Small intestine (tissue), 7 donors: ENCODE measurements at regions not wholly inside any gene's neighbourhood (a gene's known extent, or its start where the extent isn't known, plus 50 kb on each side); places are given as distances from the start of the nearest gene placed in this dataset.

Experiments
- DNase-seq, 2 donors: peaks; one replicate each; pipeline versions ENCODE4 v3.0.0 to v3.0.0-alpha.2; 2013
- FAIRE-seq: peaks from 2 replicates; lab custom pipeline; 2012; peaks lifted over from hg19 to GRCh38; lab: Jason Lieb, UNC
- H3K27ac ChIP-seq, 3 donors: one replicate each; pipeline ENCODE4 v1.5.1; 2013; ENCODE audit warnings: low read length in 2 of 3, mild to moderate bottlenecking in 2 of 3, control low read depth in 1 of 3, inconsistent platforms in 1 of 3, low read depth in 1 of 3, moderate library complexity in 1 of 3
- H3K27me3 ChIP-seq, 3 donors: one replicate each; pipeline ENCODE4 v1.6.1; 2013; ENCODE audit warnings: low read length in 3 of 3, inconsistent platforms in 1 of 3; ENCODE audit not compliant: control insufficient read depth in 3 of 3, insufficient read depth in 3 of 3
- H3K36me3 ChIP-seq, 3 donors: one replicate each; pipeline ENCODE4 v1.6.1; 2013; ENCODE audit warnings: low read length in 3 of 3, inconsistent platforms in 1 of 3, low read depth in 1 of 3, mild to moderate bottlenecking in 1 of 3, moderate library complexity in 1 of 3; ENCODE audit not compliant: control insufficient read depth in 3 of 3, insufficient read depth in 2 of 3
- H3K4me1 ChIP-seq, 3 donors: one replicate each; pipeline ENCODE4 v1.6.1; 2013; ENCODE audit warnings: low read length in 2 of 3, inconsistent platforms in 1 of 3, low read depth in 1 of 3, mild to moderate bottlenecking in 1 of 3, moderate library complexity in 1 of 3; ENCODE audit not compliant: control insufficient read depth in 3 of 3, insufficient read depth in 2 of 3
- H3K4me3 ChIP-seq, 3 donors: one replicate each; pipeline ENCODE4 v1.5.1; 2013; ENCODE audit warnings: low read length in 3 of 3, control low read depth in 1 of 3, inconsistent platforms in 1 of 3, low read depth in 1 of 3, mild to moderate bottlenecking in 1 of 3, moderate library complexity in 1 of 3
- H3K9me3 ChIP-seq, 2 donors: one replicate each; pipeline ENCODE4 v1.6.1; 2013; ENCODE audit warnings: low read depth in 1 of 2, low read length in 1 of 2; ENCODE audit not compliant: control insufficient read depth in 2 of 2, insufficient read depth in 1 of 2
- WGBS, 3 donors: extraction: QIAGEN DNeasy Blood & Tissue Kit; methylation state at CpG; one replicate each; pipeline ENCODE4 v1.1.7; 2013; 5-methylcytosine and 5-hydroxymethylcytosine counted together
- donor health status: healthy with polysubstance abuse.
- donor health status: control.
- donor health status: control.
- donor health status: Bipolar disorder and iron deficiency.
- donor health status: healthy.

DNA sequence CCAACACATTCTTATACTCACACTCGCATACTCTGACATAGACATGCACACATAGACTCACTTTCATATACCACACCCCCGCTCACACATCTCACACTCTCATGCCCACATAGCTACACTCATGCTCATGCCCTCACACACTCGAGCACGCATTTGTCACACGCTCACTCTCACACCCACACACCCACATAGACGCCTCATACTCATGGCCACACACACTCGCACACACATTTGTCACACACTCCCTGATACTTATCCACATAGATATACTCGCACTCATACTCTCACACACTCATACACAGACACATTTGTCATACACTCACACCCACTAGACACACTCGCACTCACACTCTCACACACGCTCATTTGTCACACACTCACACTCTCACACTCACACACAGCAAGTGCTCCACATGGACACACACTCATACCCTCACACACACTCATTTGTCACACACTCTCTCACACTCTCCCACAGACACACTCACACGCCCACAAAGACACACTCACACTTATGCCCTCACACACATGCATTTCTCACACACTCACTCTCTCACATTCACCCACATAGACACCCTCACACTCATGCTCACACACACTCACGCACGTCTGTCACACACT is 50.9 kb downstream of the TNP1 start:
- Histone ChIP-seq H3K27ac (no peak overlapping the region), H3K4me3 (no peak overlapping the region), H3K9me3 (peaks cover 0 to 6% of the 10 kb centered on the region in 2 donors), H3K27me3 (peaks cover 0 to under 1% (median 0%) of the 10 kb centered on the region in 3 donors), H3K36me3 (no peaks in the 10 kb centered on the region), H3K4me1 (peaks cover 0 to 13% (median 0%) of the 10 kb centered on the region in 3 donors)
- FAIRE-seq (no peak), DNase-seq (no peak)
- 88 to 89% (median 88%) methylated on average over 13 of the region's 13 CpGs for WGBS, 3 donors

DNA sequence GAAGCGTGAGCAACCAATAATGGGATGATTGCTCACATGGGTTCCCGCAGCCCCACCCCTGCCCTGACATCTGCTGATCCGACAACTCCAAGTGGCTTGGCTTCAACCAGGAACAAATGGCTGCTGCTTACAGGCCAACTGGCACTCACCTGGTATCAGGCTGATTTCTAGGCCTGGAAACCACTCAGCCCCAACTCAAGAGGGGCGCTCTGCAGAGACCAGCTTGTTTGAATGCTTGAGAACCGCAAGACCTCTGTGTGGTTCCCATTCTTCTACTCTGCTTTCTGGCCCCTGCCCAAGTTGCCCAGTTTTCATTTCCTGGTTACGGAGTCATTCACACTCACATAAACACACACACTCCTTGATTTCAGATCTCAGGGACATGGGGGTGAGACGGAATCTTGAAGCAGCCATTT is 52.0 kb downstream of the TNP1 start:
- FAIRE-seq (no peak), DNase-seq (no peak)
- WGBS, 3 donors = 62 to 68% (median 67%) methylated on average over 7 of the region's 7 CpGs

DNA sequence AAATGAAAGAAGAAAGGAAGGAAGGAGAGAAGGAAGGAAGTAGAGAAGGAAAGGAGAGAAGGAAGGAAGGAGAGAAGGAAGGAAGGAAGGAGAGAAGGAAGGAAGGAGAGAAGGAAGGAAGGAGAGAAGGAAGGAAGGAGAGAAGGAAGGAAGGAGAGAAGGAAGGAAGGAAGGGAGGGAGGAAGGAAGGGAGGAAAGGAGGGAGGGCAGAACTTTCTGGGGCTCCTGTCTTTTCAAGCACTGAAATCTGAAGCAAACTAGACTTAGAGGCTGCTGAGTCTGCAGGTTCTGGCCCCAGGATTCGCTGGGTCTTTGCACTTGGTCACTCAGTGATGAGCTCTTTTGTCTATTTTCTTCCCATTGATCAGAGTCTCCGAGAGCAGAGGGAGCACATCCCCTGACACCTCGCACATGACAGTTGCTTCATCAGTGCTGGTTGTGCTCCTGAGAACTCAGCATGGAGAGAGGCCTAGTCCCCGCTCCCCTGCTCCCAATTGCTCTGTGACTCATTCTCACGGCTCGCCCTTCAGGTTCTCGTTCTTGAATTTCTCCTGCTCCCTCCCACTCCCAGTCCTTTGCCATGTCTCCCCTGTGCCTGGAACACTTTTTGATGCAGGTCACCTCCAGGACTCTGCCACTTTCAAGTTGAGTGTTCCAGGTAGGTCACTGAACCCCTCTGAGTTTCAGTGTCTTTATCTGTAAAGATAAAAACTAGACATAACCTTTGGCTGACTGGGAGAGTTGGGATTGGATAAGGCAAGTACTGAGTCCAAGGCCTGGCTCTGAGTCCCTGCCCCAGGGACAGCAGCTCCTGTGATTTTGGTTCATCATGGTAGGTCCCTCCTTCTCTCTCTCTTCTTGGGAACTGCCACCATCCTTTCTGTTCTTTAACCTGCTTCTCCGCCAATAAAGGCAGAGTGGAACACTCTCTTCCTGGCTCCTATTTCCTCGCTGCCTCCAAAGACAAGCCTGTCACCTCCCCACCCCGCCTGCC is 55.2 kb downstream of the TNP1 start:
- no peaks in the 10 kb centered on the region for H3K36me3 ChIP-seq
- peaks cover 0 to 6% of the 10 kb centered on the region in 2 donors for H3K9me3 ChIP-seq
- peak; percentile 3 to 79 for DNase-seq
- no peak overlapping the region for H3K4me3 ChIP-seq
- FAIRE-seq = no peak
- peaks cover 0 to 14% (median 0%) of the 10 kb centered on the region in 3 donors for H3K4me1 ChIP-seq
- 66 to 83% (median 66%) methylated on average over 10 of the region's 10 CpGs for WGBS, 3 donors
- no peaks in the 10 kb centered on the region for H3K27me3 ChIP-seq
- peak overlapping the region in 1 of 3 donors; percentile 68 for H3K27ac ChIP-seq

More for the DNA sequence above, 52.0 kb downstream of the TNP1 start:
- Histone ChIP-seq H3K36me3 (no peaks in the 10 kb centered on the region), H3K27me3 (no peaks in the 10 kb centered on the region), H3K27ac (no peak overlapping the region), H3K4me3 (no peak overlapping the region), H3K9me3 (peaks cover 0 to 6% of the 10 kb centered on the region in 2 donors), H3K4me1 (peaks cover 0 to 14% (median 0%) of the 10 kb centered on the region in 3 donors)

DNA sequence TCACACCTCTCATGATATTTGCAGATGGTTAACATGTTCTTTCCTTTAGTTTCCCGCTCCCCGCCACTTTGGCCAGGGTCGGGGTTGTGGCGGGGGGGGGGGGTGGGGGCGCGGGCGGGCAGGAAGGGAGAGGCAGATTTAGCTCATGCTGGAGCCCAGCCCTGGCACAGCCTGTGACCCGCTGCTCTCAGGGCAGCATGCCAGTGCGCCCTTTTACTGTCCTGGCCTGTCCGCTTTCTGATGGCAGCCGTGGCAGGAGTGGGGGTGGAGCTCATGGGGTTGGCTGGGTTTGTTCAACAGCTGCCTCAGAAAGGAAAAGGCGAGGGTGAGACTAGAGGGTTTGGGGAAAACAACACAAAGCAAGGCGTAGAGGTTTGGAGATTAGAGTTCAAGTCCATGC is 56.1 kb downstream of the TNP1 start:
- peak overlapping the region in 1 of 3 donors; percentile 68 for H3K27ac ChIP-seq
- WGBS, 3 donors = 59 to 79% (median 77%) methylated on average over 10 to 13 of the region's 13 CpGs
- peaks cover 0 to 6% of the 10 kb centered on the region in 2 donors for H3K9me3 ChIP-seq
- FAIRE-seq = no peak
- no peaks in the 10 kb centered on the region for H3K27me3 ChIP-seq
- no peak overlapping the region for H3K4me3 ChIP-seq
- H3K36me3 ChIP-seq = no peaks in the 10 kb centered on the region
- DNase-seq = no peak
- peaks cover 0 to 14% (median 0%) of the 10 kb centered on the region in 3 donors for H3K4me1 ChIP-seq

DNA sequence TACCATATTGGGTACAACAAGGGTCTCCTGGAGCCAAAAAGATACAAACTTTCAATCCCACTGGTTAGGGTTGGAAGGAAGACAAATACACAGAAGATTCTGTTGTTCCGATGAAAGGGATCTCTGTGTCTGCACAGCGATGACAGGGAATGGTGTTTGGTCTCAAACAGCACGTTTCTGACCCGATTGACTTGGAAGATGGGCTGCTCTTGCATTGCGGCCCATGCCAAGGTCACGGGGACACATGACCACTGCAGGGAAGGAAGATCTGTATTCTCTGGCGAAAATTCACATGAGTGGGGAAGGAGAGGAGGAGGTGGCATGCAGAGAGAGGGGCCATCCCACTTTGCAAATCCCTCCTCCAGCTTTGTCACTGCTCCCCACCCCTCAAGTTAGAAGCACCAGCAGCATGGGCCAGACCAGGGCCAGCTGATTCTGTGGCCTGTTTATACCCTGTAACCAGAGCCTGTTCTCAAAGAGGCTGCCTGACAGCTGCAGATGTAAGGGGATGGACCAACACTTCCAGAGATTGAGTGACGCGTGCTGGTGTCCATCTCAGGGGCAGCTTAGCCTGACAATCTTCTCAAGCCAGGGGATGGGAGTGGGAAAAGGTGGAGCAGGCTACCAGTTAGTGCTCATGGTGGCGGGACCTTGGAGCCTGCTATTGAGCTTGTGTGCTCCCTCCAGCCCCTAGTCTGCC is 57.2 kb downstream of the TNP1 start:
- Histone ChIP-seq H3K36me3 (no peaks in the 10 kb centered on the region), H3K27ac (no peak overlapping the region), H3K4me3 (no peak overlapping the region), H3K9me3 (peaks cover 0 to 13% of the 10 kb centered on the region in 2 donors), H3K4me1 (peaks cover 0 to 14% (median 0%) of the 10 kb centered on the region in 3 donors), H3K27me3 (no peaks in the 10 kb centered on the region)
- WGBS, 3 donors = 88 to 92% (median 91%) methylated on average over 10 of the region's 10 CpGs
- FAIRE-seq (no peak), DNase-seq (no peak)

DNA sequence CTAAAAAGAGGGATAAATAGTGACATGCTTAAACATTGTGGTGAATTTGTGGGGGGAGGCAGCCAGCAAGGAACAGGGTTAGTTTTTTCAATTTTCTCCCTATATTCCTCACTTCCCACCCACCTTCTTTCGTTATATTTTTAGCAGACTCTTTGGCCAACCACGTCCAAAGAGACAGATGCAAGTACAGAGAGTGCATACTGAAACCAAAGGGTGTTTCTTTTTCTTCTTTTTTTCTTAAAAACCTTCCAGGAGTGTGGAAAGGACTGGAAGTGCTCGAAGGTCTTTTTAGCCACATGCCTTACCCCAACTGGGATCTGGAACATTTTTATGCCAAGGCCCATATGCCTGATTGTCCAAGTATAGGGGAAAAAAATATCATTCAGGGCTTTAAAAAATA is 59.0 kb downstream of the TNP1 start:
- H3K27me3 ChIP-seq = no peaks in the 10 kb centered on the region
- DNase-seq = no peak
- H3K4me3 ChIP-seq = no peak overlapping the region
- H3K27ac ChIP-seq = no peak overlapping the region
- peaks cover 0 to 8% of the 10 kb centered on the region in 2 donors for H3K9me3 ChIP-seq
- FAIRE-seq = no peak
- peaks cover 0 to 13% (median 0%) of the 10 kb centered on the region in 3 donors for H3K4me1 ChIP-seq
- no peaks in the 10 kb centered on the region for H3K36me3 ChIP-seq
- 59 to 68% (median 62%) methylated on average over 3 of the region's 3 CpGs for WGBS, 3 donors

DNA sequence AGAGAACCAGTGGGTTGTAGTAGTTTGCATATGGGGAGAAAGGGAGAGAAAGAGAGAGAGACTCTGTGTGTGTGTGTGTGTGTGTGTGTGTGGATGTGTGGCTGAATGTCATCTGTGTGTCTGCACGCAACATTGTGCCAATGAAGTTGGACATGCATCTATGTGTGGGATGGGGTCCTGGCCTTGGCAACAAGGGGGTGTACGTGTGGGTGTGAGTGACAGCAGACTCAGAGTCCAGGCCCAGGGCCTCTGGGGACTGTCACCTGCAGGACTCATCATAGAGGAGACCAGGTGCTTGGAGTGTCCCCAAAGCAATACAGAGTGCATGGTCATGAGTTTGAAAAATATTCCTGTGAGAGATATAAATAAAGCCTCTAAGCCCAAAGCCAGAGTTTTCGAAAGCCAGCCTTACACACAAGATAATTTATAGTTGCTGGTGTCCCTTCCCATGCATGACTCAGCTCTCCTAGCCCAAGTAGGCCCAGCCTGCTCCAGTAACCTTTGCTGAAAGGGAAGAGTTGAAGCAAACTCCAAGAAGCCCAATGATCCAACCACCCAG is 59.9 kb downstream of the TNP1 start:
- FAIRE-seq = no peak
- no peaks in the 10 kb centered on the region for H3K27me3 ChIP-seq
- H3K9me3 ChIP-seq = peaks cover 0 to 6% of the 10 kb centered on the region in 2 donors
- 68 to 89% (median 79%) methylated on average over 3 of the region's 3 CpGs for WGBS, 3 donors
- H3K27ac ChIP-seq = peak overlapping the region in 1 of 3 donors; percentile 3
- H3K36me3 ChIP-seq = no peaks in the 10 kb centered on the region
- no peak for DNase-seq
- H3K4me1 ChIP-seq = peaks cover 0 to 7% (median 0%) of the 10 kb centered on the region in 3 donors
- no peak overlapping the region for H3K4me3 ChIP-seq
